Cardiac fibroblast (primary cell): ENCODE measurements at regions not wholly inside any gene's neighbourhood (a gene's known extent, or its start where the extent isn't known, plus 50 kb on each side); places are given as distances from the start of the nearest gene placed in this dataset.

Source experiments
- DNase-seq, 2 donors: peaks; one replicate each; pipeline versions ENCODE4 v3.0.0 to v3.0.0-alpha.2; 2010; ENCODE audit warnings: low read depth in 2 of 2
- H3K4me3 ChIP-seq, 2 donors: replicated peaks in 1 of 2; 1 replicate in 1 of 2; 2 replicates in 1 of 2; pipeline ENCODE4 v1.5.1; 2011; ENCODE audit warnings: low read depth in 2 of 2, low read length in 2 of 2, mild to moderate bottlenecking in 2 of 2, moderate library complexity in 1 of 2
- TF ChIP-seq, protein P1 (sequence below): IDR thresholded peaks from one replicate; pipeline ENCODE4 v1.5.1; 2011; ENCODE audit warnings: low read depth, mild to moderate bottlenecking, low read length, inconsistent platforms

DNA sequence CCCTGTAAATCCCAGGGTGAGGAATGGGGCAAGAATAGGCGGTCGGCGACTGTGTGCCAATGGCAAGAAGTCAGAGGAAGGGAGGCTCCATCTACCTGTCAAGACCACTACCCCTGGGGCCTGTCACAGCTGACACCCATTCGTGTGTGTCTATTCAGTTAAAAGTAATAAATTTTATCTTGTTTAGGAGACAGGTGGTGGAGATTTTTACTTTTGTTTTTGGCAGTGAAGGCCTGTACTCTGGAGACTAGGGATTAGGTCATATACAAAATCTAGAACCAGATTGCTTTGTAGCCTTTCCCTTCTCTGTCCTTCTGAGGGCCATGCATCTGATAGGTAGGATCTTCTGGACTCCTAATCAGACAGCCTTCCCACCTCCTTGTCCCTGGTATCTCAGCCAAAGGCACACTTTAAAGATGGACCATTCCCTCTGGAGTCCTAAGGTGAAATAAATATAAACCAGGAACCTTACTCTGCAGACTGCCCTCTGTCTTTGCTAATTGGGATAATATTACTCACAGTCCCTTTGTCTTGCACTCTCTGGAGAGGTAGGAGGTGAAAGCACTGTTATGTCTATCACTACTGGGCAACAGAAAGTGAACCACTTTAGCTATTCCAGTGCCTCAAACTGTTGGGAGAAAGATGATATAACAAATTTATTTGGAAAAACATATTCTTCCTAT lies 213.2 kb upstream of the ACTBL2 start:
- H3K4me3 ChIP-seq, result no peak overlapping the region
- TF ChIP-seq, protein P1, sequence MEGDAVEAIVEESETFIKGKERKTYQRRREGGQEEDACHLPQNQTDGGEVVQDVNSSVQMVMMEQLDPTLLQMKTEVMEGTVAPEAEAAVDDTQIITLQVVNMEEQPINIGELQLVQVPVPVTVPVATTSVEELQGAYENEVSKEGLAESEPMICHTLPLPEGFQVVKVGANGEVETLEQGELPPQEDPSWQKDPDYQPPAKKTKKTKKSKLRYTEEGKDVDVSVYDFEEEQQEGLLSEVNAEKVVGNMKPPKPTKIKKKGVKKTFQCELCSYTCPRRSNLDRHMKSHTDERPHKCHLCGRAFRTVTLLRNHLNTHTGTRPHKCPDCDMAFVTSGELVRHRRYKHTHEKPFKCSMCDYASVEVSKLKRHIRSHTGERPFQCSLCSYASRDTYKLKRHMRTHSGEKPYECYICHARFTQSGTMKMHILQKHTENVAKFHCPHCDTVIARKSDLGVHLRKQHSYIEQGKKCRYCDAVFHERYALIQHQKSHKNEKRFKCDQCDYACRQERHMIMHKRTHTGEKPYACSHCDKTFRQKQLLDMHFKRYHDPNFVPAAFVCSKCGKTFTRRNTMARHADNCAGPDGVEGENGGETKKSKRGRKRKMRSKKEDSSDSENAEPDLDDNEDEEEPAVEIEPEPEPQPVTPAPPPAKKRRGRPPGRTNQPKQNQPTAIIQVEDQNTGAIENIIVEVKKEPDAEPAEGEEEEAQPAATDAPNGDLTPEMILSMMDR, result no peak
- DNase-seq, result no peak

DNA sequence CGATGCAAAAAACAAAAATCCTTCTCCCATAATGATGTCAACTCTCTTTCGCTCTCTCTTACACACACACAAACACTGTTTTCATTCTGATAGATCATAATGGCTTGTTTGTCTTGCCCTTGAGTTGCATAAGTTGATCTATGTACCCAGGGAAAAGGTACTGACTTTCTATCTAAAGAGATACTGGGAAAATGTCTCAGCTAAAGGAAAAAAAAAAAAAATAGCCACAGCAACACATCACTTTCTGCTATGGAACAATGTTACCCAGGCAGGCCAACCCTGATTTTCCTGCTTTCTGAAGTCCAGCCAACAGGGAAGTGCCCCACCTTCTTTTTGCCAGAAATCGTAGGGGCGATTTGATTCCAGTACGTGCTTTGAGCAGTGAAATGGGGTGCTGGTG lies 212.6 kb upstream of the ACTBL2 start:
- TF ChIP-seq, protein P1, result no peak
- no peak for DNase-seq
- no peak overlapping the region for H3K4me3 ChIP-seq

DNA sequence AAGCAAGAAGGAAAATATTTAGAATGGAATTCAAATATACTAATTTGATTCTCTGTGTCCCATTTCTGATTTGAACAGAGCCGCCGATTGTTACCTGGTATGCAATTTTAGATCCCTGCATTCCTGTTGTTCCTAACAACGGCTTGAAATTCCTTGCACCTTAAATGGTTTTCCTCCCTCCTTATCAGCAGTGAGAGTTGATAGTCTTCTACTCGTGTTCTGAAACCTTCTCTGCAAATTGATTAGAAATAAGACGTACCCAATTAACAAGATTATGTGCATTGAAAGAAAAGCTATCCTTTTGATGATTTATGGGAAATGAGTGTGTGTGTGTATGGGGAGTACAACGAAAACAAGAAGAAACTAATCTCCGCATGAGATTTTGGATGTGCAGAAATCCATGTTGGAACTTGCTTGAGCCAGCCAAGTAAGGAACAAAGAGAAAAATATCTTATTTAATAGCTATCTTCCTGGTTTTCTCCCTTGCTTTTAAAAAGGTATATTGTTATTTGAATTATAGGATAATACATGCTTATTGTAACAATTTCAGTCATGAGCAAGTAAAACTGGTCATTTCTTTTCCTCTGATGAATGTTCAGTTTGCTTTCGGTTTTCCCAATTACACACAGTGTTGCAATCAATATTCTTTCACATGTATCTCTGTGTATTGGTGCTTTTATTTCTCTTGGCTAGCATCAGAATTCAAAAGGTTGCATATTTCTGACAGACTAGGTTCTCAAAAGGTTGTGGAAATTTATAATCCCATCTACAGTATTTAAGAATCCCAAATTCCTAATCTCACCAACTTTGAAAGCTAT lies 211.1 kb upstream of the ACTBL2 start:
- DNase-seq, result peak in 1 of 2 donors; percentile 29
- TF ChIP-seq, protein P1, result no peak
- no peak overlapping the region for H3K4me3 ChIP-seq

DNA sequence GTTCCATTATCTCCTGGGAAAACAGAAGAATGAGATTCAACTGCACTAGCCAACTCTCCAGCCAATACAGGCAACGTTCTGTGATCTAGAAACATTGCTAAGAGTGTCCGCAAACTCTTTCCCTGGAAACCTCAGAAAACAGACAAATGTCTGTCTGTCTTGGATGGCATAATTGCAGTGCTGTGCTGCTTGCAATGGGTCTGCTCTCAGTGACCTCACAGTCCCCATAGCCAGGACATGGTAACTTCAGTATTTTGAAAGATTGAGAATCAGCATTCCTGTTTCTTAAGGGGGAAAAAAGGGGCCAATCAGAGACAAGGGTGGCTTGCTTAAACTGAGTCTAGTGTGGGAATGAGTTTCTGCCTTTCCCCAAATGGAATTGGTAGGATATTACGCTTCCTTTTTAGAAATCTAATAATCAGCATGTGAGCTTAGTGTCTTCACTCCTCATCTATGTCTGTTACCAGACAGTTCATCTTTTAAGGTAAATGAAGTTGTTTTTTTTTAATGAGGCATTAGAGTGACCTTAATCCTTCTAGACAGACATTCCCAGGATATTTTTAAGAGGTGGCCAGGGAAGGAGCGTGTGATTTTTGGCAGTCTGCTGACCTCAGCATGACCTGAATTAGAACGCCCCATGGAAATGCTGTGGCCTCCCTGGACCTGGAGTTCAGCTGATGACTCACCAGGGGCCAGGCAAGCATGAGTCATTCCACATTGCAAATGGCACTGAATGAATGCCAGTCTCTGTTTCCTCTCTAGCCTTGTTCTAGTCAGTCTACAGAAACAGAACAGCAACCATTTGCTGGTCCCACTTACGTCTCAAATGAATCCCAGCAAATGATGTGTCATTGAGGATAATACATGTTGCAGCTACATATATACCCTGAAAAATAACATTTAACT lies 210.2 kb upstream of the ACTBL2 start:
- peak; percentile 94 to 95 for DNase-seq
- no peak overlapping the region for H3K4me3 ChIP-seq
- TF ChIP-seq, protein P1, result no peak

DNA sequence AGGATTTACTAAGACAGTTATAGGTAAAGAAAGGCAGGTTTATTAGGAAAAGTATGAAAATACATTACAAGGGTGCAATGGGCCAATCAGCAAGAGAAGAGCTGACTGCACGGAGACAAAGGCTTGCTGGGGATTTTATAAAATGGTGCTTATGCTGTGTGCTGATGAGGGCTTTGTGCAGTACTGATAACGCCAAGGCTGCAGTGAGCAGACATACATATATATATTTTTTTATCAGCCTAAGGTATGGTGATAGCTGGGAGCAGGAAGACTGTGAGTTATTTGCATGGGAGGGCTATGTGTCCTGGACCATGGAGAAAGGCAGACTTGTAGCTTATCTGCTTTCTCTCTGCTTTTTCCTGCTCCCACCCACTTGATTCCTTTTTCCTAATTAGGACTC lies 208.1 kb upstream of the ACTBL2 start:
- TF ChIP-seq, protein P1, result no peak
- no peak for DNase-seq
- H3K4me3 ChIP-seq, result no peak overlapping the region

DNA sequence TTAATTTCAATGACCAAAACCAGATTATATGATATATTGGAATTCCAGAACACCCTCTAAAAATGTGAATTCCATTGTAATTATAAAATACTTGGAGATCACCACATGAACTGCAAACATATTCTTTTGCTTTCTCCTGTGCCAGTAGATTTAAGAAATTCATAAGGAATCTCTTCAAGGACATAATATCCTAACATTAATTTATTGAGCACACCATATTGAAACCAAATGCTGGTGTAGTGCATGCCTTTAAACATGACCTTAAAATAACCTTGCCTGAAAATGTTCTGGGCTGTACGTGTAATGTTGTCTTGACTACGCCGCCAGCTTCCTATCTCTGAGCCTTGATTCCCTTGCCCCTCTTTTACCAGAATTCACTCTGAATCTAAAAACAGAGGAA lies 205.0 kb upstream of the ACTBL2 start:
- H3K4me3 ChIP-seq, result no peak overlapping the region
- DNase-seq, result no peak
- TF ChIP-seq, protein P1, result no peak
